Keratinocyte (primary cell): ENCODE measurements at regions not wholly inside any gene's neighbourhood (a gene's known extent, or its start where the extent isn't known, plus 50 kb on each side); places are given as distances from the start of the nearest gene placed in this dataset.

Experiments used
- DNase-seq: peaks from one replicate; pipeline ENCODE4 v3.0.0-alpha.2; 2011; ENCODE audit warnings: low read depth, missing footprints, low spot score
- FAIRE-seq: peaks from 2 replicates; lab custom pipeline; 2011; peaks lifted over from hg19 to GRCh38; lab: Jason Lieb, UNC
- H2AFZ ChIP-seq: 2 replicates; pipeline ENCODE4 v1.6.0; 2012; ENCODE audit warnings: low read length, control low read depth, inconsistent platforms; ENCODE audit not compliant: control insufficient read depth
- H3K27ac ChIP-seq: 2 replicates; pipeline ENCODE4 v1.5.1; 2011; ENCODE audit warnings: low read length; ENCODE audit not compliant: control insufficient read depth, insufficient read depth
- H3K27me3 ChIP-seq: 3 replicates; pipeline ENCODE4 v1.6.0; 2011; ENCODE audit warnings: low read length; ENCODE audit not compliant: control insufficient read depth, insufficient read depth; ENCODE audit errors: extremely low read depth
- H3K36me3 ChIP-seq, 2 experiments: 2 replicates in 1 of 2; 3 replicates in 1 of 2; pipeline ENCODE4 v1.5.1; 2011; ENCODE audit warnings: low read length in 2 of 2, mild to moderate bottlenecking in 1 of 2; ENCODE audit not compliant: control insufficient read depth in 2 of 2, insufficient read depth in 2 of 2; ENCODE audit errors: extremely low read depth in 1 of 2
- H3K4me1 ChIP-seq: 3 replicates; pipeline ENCODE4 v1.5.1; 2011; ENCODE audit warnings: low read length; ENCODE audit not compliant: control insufficient read depth, insufficient read depth; ENCODE audit errors: extremely low read depth
- H3K4me2 ChIP-seq: 3 replicates; pipeline ENCODE4 v1.6.0; 2011; ENCODE audit warnings: low read depth, low read length; ENCODE audit not compliant: control insufficient read depth, insufficient read depth; ENCODE audit errors: extremely low read depth
- H3K4me3 ChIP-seq, 3 experiments: fragments of 200-600 bp in 1 of 3; sonication (generic) in 1 of 3; 2 replicates in 2 of 3; 3 replicates in 1 of 3; pipeline ENCODE4 v1.5.1; 2011 to 2016; ENCODE audit warnings: low read length in 3 of 3, mild to moderate bottlenecking in 3 of 3, control low read depth in 2 of 3, inconsistent platforms in 1 of 3, low read depth in 1 of 3, mixed read lengths in 1 of 3, mixed run types in 1 of 3, moderate library complexity in 1 of 3; ENCODE audit not compliant: control insufficient read depth in 2 of 3, insufficient read depth in 2 of 3; ENCODE audit errors: extremely low read depth in 1 of 3
- H3K79me2 ChIP-seq: 2 replicates; pipeline ENCODE4 v1.6.0; 2012; ENCODE audit warnings: low read length; ENCODE audit not compliant: control insufficient read depth, insufficient read depth
- H3K9ac ChIP-seq: 3 replicates; pipeline ENCODE4 v1.6.0; 2011; ENCODE audit warnings: low read length; ENCODE audit not compliant: control insufficient read depth, insufficient read depth; ENCODE audit errors: extremely low read depth
- H3K9me1 ChIP-seq: 3 replicates; pipeline ENCODE4 v1.6.0; 2011; ENCODE audit warnings: low read length; ENCODE audit not compliant: control insufficient read depth, insufficient read depth; ENCODE audit errors: extremely low read depth
- H3K9me3 ChIP-seq: 2 replicates; pipeline ENCODE4 v1.5.1; 2012; ENCODE audit warnings: low read depth, low read length; ENCODE audit not compliant: control insufficient read depth
- H4K20me1 ChIP-seq: 3 replicates; pipeline ENCODE4 v1.6.0; 2011; ENCODE audit warnings: low read length; ENCODE audit not compliant: control insufficient read depth, insufficient read depth; ENCODE audit errors: extremely low read depth
- EZH2 ChIP-seq: IDR thresholded peaks from one replicate; pipeline ENCODE4 v1.6.1; 2012; ENCODE audit warnings: inconsistent platforms, mild to moderate bottlenecking, low read length, moderate library complexity
- dilution Hi-C: fragments of 300-500 bp; cut with MboI; formaldehyde crosslinking; loops from one replicate; pipeline ENCODE4 v1.7.0; 2020; ENCODE audit warnings: low sequenced_read_pairs; ENCODE audit not compliant: extremely low pct_ligation_motif_present
- TF ChIP-seq, protein P1 (sequence below), 3 experiments: IDR thresholded peaks in 1 of 3; conservative IDR thresholded peaks in 1 of 3; optimal IDR thresholded peaks in 1 of 3; 2 replicates in 2 of 3; 3 replicates in 1 of 3; pipeline versions ENCODE3 to v1.5.1; 2011; ENCODE audit warnings: low read length in 3 of 3, mild to moderate bottlenecking in 3 of 3, moderate library complexity in 2 of 3, control low read depth in 1 of 3, inconsistent platforms in 1 of 3; ENCODE audit not compliant: insufficient read depth in 2 of 3; ENCODE audit errors: extremely low read depth in 1 of 3

GRCh38 chr1:214976665-214977064 lies 105.9 kb upstream of the KCNK2 start:
- H3K79me2 ChIP-seq, result no peaks in the 10 kb centered on the region

DNA sequence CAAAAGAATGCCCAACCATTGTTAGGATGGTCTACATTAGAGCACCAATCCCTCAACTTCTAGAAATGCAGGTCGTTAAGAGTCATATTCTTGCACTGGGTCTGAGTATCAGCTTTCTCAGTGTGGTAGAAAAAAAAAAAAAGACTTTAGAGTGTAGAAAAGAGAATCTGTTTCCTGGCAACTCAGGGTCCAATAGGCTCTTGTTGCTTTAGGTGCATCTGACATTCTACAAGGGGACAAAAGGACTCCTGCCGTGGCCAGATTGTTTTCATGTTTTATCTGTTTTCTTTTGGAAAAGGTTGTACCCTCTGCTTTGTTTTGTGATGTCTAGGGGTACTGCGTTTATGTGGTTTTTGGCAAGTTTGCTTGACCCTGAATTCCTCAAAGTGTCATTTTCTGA lies 105.4 kb upstream of the KCNK2 start:
- Histone ChIP-seq H3K9me3 (no peaks in the 10 kb centered on the region), H3K27me3 (no peaks in the 10 kb centered on the region), H2AFZ (no peak overlapping the region), H3K79me2 (no peaks in the 10 kb centered on the region), H3K36me3 (no peaks in the 10 kb centered on the region), H3K9me1 (no peaks in the 10 kb centered on the region), H3K4me3 (no peak overlapping the region), H4K20me1 (no peaks in the 10 kb centered on the region), H3K9ac (no peak overlapping the region), H3K4me1 (no peaks in the 10 kb centered on the region), H3K27ac (no peak overlapping the region), H3K4me2 (no peak overlapping the region)
- FAIRE-seq (no peak), DNase-seq (no peak)
- TF ChIP-seq EZH2, result no peak
- TF ChIP-seq, protein P1, sequence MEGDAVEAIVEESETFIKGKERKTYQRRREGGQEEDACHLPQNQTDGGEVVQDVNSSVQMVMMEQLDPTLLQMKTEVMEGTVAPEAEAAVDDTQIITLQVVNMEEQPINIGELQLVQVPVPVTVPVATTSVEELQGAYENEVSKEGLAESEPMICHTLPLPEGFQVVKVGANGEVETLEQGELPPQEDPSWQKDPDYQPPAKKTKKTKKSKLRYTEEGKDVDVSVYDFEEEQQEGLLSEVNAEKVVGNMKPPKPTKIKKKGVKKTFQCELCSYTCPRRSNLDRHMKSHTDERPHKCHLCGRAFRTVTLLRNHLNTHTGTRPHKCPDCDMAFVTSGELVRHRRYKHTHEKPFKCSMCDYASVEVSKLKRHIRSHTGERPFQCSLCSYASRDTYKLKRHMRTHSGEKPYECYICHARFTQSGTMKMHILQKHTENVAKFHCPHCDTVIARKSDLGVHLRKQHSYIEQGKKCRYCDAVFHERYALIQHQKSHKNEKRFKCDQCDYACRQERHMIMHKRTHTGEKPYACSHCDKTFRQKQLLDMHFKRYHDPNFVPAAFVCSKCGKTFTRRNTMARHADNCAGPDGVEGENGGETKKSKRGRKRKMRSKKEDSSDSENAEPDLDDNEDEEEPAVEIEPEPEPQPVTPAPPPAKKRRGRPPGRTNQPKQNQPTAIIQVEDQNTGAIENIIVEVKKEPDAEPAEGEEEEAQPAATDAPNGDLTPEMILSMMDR (optimal IDR thresholded peaks at IDR 0.05 in 1 of 3, IDR thresholded peaks at IDR 0.05 in 1 of 3, conservative IDR thresholded peaks at IDR 0.05 in 1 of 3; ENCODE audit: extremely low read depth in 1 of 3, insufficient read depth in 2 of 3, low read length in 3 of 3), result no peak
- dilution Hi-C loops, result no loop called here

More at GRCh38 chr1:214976665-214977064, 105.9 kb upstream of the KCNK2 start:
- no peak for FAIRE-seq
- H3K27me3 ChIP-seq, result no peaks in the 10 kb centered on the region
- no peak overlapping the region for H3K9ac ChIP-seq
- no peaks in the 10 kb centered on the region for H3K4me1 ChIP-seq
- no peak overlapping the region for H3K4me3 ChIP-seq
- H3K4me2 ChIP-seq, result no peak overlapping the region
- H2AFZ ChIP-seq, result no peak overlapping the region
- H3K9me1 ChIP-seq, result no peaks in the 10 kb centered on the region
- no peak overlapping the region for H3K27ac ChIP-seq
- no peaks in the 10 kb centered on the region for H4K20me1 ChIP-seq
- no peaks in the 10 kb centered on the region for H3K9me3 ChIP-seq
- DNase-seq, result no peak
- dilution Hi-C loops, result no loop called here
- TF ChIP-seq EZH2, result no peak
- TF ChIP-seq, protein P1 (optimal IDR thresholded peaks at IDR 0.05 in 1 of 3, IDR thresholded peaks at IDR 0.05 in 1 of 3, conservative IDR thresholded peaks at IDR 0.05 in 1 of 3; ENCODE audit: extremely low read depth in 1 of 3, insufficient read depth in 2 of 3, low read length in 3 of 3), result no peak
- H3K36me3 ChIP-seq, result no peaks in the 10 kb centered on the region
